GM19240 (cell line): ENCODE measurements at regions not wholly inside any gene's neighbourhood (a gene's known extent, or its start where the extent isn't known, plus 50 kb on each side); places are given as distances from the start of the nearest gene placed in this dataset.

ENCODE experiments used
- DNase-seq: peaks from one replicate; pipeline ENCODE4 v3.0.0; 2011; ENCODE audit warnings: low spot score; ENCODE audit not compliant: insufficient read length

- no peak for DNase-seq
Observed at GRCh38 chr20:11797156-11797555, 120.5 kb upstream of the BTBD3 start.

GRCh38 chr20:11799281-11799684 is 118.4 kb upstream of the BTBD3 start:
- no peak for DNase-seq

- no peak for DNase-seq
Observed at GRCh38 chr20:11807054-11808048, 110.3 kb upstream of the BTBD3 start.

- DNase-seq, result no peak
Observed at GRCh38 chr20:11808841-11809240, 108.9 kb upstream of the BTBD3 start.

GRCh38 chr20:11810311-11811083 is 107.2 kb upstream of the BTBD3 start:
- no peak for DNase-seq

- no peak for DNase-seq
Observed at GRCh38 chr20:11813106-11813890, 104.4 kb upstream of the BTBD3 start.

GRCh38 chr20:11814267-11814666 is 103.4 kb upstream of the BTBD3 start:
- DNase-seq, result no peak

- DNase-seq, result no peak
Observed at GRCh38 chr20:11820838-11821237, 96.9 kb upstream of the BTBD3 start.

- DNase-seq, result no peak
Observed at GRCh38 chr20:11822540-11822794, 95.2 kb upstream of the BTBD3 start.

GRCh38 chr20:11826334-11826733 is 91.4 kb upstream of the BTBD3 start:
- no peak for DNase-seq

- no peak for DNase-seq
Observed at GRCh38 chr20:11832397-11832796, 85.3 kb upstream of the BTBD3 start.

GRCh38 chr20:11832851-11833250 is 84.8 kb upstream of the BTBD3 start:
- no peak for DNase-seq

- no peak for DNase-seq
Observed at GRCh38 chr20:11833825-11834224, 83.9 kb upstream of the BTBD3 start.

- no peak for DNase-seq
Observed at GRCh38 chr20:11838076-11838636, 79.5 kb upstream of the BTBD3 start.

- no peak for DNase-seq
Observed at GRCh38 chr20:11841972-11842461, 75.7 kb upstream of the BTBD3 start.

- no peak for DNase-seq
Observed at GRCh38 chr20:11843289-11843688, 74.4 kb upstream of the BTBD3 start.

- DNase-seq, result no peak
Observed at GRCh38 chr20:11844691-11845090, 73.0 kb upstream of the BTBD3 start.

- no peak for DNase-seq
Observed at GRCh38 chr20:11845340-11845739, 72.4 kb upstream of the BTBD3 start.

GRCh38 chr20:11846131-11846530 is 71.6 kb upstream of the BTBD3 start:
- DNase-seq, result no peak

GRCh38 chr20:11847827-11848226 is 69.9 kb upstream of the BTBD3 start:
- DNase-seq, result no peak

GRCh38 chr20:11849270-11849915 is 68.3 kb upstream of the BTBD3 start:
- no peak for DNase-seq
